Activated T-cell treated with anti-CD3 and anti-CD28 coated beads for 1 hour (primary cell): ENCODE measurements at regions not wholly inside any gene's neighbourhood (a gene's known extent, or its start where the extent isn't known, plus 50 kb on each side); places are given as distances from the start of the nearest gene placed in this dataset.
"Not testable (repeated sequence)": the region's sequence is repeated elsewhere in the genome, so short reads cannot be mapped to it uniquely, and the experiment has no call there.

Source experiments
- DNase-seq: peaks from one replicate; pipeline ENCODE4 v3.0.0-alpha.2; 2020; ENCODE audit warnings: low read depth

- DNase-seq: no peak
Observed at GRCh38 chr7:16265863-16266458, 155.4 kb downstream of the CRPPA start.

GRCh38 chr7:16264823-16265804, 156.2 kb downstream of the CRPPA start:
- DNase-seq: no peak

GRCh38 chr7:16264036-16264819, 157.1 kb downstream of the CRPPA start:
- no peak for DNase-seq

- DNase-seq: not testable (repeated sequence)
Observed at GRCh38 chr7:16263377-16263776, 158.0 kb downstream of the CRPPA start.

GRCh38 chr7:16261654-16262053, 159.7 kb downstream of the CRPPA start:
- no peak for DNase-seq

GRCh38 chr7:16261100-16261499, 160.2 kb downstream of the CRPPA start:
- DNase-seq: no peak

- DNase-seq: no peak
Observed at GRCh38 chr7:16260236-16260728, 161.1 kb downstream of the CRPPA start.

GRCh38 chr7:16256419-16256818, 164.9 kb downstream of the CRPPA start:
- DNase-seq: not testable (repeated sequence)

- not testable (repeated sequence) for DNase-seq
Observed at GRCh38 chr7:16255952-16256351, 165.4 kb downstream of the CRPPA start.

GRCh38 chr7:16250655-16251054, 170.7 kb downstream of the CRPPA start:
- not testable (repeated sequence) for DNase-seq

GRCh38 chr7:16249204-16249603, 172.1 kb downstream of the CRPPA start:
- not testable (repeated sequence) for DNase-seq

GRCh38 chr7:16248556-16248955, 172.8 kb downstream of the CRPPA start:
- not testable (repeated sequence) for DNase-seq

GRCh38 chr7:16244469-16244868, 176.9 kb downstream of the CRPPA start:
- no peak for DNase-seq

- DNase-seq: no peak
Observed at GRCh38 chr7:16242920-16243319, 178.4 kb downstream of the CRPPA start.

- no peak for DNase-seq
Observed at GRCh38 chr7:16241017-16241416, 180.3 kb downstream of the CRPPA start.

GRCh38 chr7:16236381-16236780, 185.0 kb downstream of the CRPPA start:
- DNase-seq: no peak

- no peak for DNase-seq
Observed at GRCh38 chr7:16235147-16236114, 185.9 kb downstream of the CRPPA start.

- DNase-seq: no peak
Observed at GRCh38 chr7:16234493-16235146, 186.7 kb downstream of the CRPPA start.

GRCh38 chr7:16233517-16233916, 187.8 kb downstream of the CRPPA start:
- DNase-seq: no peak

- DNase-seq: no peak
Observed at GRCh38 chr7:16232273-16232672, 189.1 kb downstream of the CRPPA start.
